ENCODE measurements at regions not wholly inside any gene's neighbourhood (a gene's known extent, or its start where the extent isn't known, plus 50 kb on each side); places are given as distances from the start of the nearest gene placed in this dataset.
"Not testable (repeated sequence)": the region's sequence is repeated elsewhere in the genome, so short reads cannot be mapped to it uniquely, and the experiment has no call there.

DNA sequence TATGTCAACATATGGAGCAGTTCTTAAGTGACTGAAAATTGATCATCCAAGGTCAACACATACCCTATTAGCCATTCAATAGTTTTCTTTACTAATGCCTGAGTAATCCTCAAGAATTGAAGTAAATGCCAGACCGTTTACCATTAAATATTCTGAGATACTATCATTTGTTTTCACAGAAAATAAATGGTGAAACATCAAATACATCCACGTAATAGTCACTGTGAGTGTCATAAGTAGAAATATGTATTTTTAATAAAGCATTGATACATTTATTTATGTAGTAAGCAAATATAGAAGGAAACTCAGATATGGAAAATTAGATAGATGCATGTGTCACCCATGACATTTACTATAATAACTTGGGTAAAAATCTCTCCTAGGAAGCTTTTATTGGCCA is 927.8 kb upstream of the NRXN1 start:
- DNase-seq = no peak

- DNase-seq = no peak
These were observed 922.0 kb upstream of the NRXN1 start for GRCh38 chr2:51953931-51954330.

DNA sequence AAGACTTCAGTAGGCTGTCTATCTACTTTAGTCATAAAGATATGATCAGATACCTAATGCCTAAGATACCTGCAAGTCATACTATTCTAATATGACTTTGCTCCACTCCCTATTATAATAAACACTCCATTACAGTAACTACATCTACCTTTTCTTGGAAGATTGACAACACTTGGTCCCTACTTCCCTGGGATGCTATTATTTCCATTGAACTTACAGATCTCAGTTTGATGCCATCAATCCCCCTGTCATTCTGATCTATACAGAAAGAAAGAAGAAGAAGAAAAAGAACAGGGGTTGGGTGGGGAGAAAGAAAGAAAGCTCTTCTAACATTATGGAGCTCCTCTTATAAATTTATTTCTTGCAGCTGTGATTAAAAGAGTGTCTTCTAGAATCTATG is 889.1 kb upstream of the NRXN1 start:
- DNase-seq = no peak

DNA sequence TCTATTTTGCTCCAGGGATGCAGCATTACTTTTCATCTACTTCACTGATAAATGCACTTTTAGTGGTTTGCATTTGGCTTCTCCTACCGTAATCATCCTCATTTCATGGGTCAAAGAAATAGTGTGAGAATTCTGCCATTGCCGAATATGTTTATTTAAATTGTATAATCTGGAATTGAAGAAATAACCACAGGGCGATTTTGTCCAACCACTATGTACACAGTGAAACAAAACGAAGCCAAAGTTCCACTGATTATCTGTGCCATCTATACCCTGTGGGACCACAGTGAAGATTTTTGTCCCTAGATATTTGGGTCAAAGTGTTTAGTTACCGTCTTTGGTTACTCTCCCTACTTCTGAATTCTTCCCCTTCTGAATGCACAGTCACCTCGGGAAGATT is 888.6 kb upstream of the NRXN1 start:
- DNase-seq = no peak

DNA sequence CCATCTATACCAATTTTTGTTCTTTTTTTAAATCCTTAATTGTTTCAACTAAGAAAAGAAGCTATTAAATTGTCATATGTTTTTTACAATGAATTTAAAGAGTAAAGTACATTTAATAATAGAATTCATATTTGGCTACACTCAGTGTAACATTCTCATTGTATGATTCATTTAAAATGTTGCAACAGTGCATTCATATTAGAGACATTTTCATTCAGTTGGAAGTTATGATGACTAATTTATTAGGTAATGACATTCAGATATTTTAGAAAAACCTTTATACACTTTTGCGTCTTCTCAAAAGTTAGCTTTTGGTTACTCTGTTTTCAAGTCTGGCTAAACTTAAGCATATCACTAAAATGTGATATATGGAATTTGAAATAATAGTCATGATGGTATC is 887.5 kb upstream of the NRXN1 start:
- DNase-seq = no peak

GRCh38 chr2:51918113-51918512 is 886.2 kb upstream of the NRXN1 start:
- DNase-seq = no peak

DNA sequence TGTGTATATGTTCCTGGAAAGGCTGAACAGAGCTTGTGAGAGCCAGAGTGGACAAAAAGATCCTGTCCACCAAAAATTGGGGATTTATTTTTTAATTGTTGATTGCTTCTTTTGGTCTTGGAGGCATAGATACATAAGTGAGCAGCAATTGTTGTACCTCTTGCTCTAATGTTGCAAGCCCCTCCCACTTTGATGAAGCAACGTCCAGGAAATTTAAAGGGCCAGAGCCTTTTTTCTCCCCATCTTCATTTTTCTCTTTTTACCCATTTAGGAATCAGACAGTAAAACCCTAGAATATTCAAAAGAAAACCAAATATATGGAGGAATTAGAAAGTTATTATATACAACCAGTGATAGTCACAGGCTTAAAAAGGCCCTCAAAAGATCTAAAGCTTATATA is 871.8 kb upstream of the NRXN1 start:
- no peak for DNase-seq

DNA sequence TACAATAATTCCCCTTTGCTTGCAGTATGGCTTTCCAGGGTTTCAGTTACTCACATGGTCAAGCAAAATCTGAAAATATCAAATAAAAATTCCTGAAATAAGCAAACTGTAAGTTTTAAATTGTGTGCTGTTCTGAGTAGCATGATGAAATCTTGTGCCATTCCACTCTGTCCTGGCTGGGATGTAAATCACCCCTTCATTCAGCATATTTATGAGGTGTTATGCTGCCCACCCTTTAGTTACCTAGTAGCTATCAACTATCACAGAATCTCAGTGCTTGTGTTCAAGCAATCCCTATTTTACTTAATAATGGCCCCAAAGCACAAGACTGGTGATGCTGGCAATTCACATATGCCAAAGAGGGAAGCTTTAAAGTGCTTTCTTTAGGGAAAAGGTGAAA is 867.7 kb upstream of the NRXN1 start:
- no peak for DNase-seq

- DNase-seq = not testable (repeated sequence)
These were observed 862.7 kb upstream of the NRXN1 start for GRCh38 chr2:51894584-51894983.

DNA sequence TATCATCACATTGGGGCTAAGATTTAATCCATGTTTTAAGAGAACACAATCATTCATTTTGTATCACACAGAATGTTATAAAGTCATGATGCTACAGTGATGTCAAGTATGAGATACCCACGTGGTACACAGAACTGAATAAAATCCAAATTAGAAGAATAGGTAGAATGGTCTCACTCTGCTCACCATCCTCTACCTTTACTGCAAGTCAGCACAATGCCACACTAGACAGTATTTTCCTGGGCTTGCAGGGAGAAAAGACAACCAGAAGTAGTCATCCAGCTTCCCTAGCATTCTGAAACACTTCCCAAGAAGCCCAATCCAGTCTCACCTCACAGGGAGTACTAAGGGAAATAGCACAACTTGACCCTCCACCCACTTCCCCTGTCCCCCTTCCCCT is 856.2 kb upstream of the NRXN1 start:
- no peak for DNase-seq

GRCh38 chr2:51881673-51882072 is 849.7 kb upstream of the NRXN1 start:
- DNase-seq = no peak

DNA sequence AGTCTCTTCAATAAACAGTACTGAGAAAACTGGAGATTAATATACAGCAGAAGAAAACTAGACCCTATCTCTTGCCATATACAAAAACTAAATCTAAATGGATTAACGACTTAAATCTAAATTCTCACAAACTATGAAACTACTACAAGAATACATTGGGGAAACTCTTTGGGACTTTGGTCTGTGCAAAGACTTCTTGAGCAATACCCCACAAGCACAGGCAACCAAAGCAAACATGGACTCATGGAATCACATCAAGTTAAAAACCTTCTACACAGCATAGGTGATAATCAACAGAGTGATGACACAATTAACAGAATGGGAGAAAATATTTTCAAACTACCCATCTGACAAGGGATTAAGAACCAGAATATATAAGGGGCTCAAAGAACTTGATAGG is 848.2 kb upstream of the NRXN1 start:
- no peak for DNase-seq

DNA sequence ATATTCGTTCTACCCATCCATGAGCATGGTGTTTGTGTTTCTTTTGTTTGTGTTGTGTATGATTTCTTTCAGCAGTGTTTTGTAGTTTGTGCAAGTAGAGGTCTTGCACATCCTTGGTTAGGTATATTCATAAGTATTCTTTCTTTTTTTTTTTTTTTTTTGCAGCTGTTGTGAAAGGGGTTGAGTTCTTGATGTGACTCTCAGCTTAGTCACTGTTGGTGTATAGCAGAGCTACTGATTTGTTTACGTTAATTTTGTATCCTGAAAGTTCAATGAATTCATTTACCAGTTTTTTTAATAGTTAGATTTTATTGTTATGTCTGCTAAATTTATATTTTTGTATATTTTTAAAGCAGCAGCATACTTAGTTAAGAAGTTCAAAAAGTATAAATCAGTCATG is 834.4 kb upstream of the NRXN1 start:
- no peak for DNase-seq

DNA sequence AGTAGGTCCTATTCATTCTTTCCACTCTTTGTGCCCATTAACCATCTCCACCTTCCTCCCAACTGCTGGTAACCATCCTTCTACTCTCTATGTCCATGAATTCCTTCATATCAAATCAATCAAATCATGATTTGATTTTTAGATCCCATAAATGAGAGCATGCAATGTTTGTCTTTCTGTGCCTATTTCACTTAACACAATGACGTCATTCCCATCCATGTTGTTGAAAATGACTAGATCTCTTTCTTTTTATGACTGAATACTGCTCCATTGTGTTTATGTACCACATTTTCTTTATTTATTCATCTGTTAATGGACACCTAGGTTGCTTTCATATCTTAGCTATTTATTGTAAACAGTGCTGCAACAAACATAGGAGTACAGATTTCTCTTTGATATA is 827.3 kb upstream of the NRXN1 start:
- no peak for DNase-seq

DNA sequence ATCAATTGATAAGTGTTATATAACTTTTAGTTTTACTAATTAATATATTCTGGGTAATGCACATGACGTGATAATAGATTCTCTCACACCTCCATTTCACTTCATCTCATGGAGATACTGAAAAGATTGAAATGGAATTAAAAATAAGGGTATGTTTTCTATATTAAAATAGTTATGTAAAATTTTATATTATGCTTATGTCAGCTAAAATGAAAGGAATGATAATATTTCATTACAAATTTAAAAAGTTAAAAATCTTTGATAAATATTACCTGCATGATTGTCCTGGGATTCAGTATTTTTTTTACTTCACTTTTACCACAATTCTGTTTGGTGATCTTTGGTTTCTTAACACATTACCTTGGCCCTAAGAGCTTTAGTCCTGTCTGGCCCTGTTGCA is 823.8 kb upstream of the NRXN1 start:
- no peak for DNase-seq

- no peak for DNase-seq
These were observed 814.9 kb upstream of the NRXN1 start for GRCh38 chr2:51846796-51847195.

- no peak for DNase-seq
These were observed 814.1 kb upstream of the NRXN1 start for GRCh38 chr2:51846018-51846417.

GRCh38 chr2:51844596-51844995 is 812.7 kb upstream of the NRXN1 start:
- DNase-seq = no peak

DNA sequence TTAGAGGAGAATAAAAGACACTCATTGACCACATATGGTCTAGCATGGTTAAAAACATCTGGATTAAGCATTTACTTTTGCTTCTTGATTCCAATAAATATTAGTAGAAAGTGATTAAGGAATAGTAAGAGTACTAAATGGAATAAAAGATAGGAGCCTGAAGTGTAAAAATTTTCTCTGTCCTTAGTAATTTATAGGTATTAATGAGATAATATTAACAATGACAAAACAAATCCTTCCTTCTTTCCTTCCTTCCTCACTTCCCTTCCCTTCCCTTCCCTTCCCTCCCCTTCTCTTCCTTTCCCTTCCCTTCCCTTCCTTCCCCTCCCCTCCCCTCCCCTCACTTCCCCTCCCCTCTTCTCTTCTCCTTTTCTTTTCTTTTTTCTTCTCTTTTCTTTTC is 797.5 kb upstream of the NRXN1 start:
- no peak for DNase-seq

GRCh38 chr2:51825823-51826222 is 793.9 kb upstream of the NRXN1 start:
- no peak for DNase-seq

- no peak for DNase-seq
These were observed 781.3 kb upstream of the NRXN1 start for GRCh38 chr2:51813247-51813646.

DNA sequence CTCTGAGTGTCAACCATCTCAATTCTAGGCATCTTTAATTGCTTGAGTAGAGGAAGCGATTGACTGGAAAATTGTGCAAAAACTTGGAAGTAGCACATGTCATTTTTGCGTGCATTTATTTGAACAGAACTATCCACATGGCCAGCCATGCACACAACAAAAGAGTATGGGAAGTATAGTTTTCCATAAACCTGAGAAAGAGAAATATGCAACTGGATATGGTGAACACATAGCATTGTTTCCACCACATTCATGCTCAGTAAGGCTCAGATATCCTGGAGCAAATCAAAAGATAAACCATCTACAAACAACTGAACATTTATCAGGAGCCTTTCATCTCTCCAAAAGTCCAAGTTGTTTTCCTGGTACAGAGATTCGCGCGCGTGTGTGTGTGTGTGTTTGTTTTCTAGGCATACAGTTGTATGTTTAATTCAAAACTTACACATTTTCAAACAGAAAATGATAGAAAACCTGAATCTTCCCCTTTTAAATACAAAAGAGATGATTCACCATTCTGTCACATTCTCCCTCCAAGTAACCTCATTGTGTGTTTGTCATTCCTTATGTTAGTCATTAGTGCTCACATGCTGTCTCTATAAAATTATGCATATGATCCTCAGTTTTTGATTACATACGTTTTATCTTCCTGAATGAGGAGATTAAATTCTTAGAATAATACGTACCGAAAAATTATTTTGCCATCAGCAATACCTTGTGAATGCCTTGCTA is 780.4 kb upstream of the NRXN1 start:
- no peak for DNase-seq

DNA sequence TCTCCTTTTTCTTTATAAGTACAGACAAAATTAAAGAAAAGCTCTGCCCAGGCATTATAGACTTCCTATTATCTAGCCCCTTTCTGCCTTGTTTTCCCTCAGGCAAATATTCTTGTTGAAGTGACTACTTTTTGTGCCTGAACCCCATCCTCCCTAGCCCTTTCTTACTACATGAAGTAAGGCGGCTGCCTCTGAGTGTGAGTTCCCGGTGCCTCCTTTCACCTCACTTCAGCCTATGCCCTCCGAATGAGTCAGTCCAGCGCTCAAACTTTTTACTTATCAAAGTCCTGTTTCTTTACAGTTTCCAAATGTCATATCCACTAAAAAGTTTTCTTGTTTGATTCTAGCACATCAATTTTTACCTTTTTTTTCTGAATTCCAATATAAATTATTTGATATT is 778.3 kb upstream of the NRXN1 start:
- DNase-seq = no peak

DNA sequence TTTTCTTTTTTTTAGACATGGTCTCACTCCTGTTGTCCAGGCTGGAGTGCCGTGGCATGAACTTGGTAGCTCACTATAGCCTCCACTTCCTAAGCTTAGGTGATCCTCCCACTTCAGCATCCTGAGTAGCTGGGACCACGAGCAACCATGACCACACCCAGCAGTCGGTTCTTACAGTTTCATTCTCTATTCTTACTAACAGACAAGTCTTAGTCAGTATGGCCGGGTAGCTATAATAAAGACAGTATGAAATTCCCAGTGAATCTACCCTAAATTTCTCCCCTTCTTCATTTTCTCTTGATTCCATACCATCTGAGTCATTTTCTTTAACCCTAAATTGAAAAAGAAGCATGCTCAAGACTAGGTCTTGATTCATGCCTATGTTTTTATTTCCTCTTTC is 775.3 kb upstream of the NRXN1 start:
- DNase-seq = no peak

GRCh38 chr2:51795248-51795888 is 763.4 kb upstream of the NRXN1 start:
- no peak for DNase-seq

Data from NCI-H1694 treated with DMSO at 0.1 percent for 48 hours (cell line).